GM13977 (cell line): ENCODE measurements at regions not wholly inside any gene's neighbourhood (a gene's known extent, or its start where the extent isn't known, plus 50 kb on each side); places are given as distances from the start of the nearest gene placed in this dataset.

ENCODE experiments used
- DNase-seq: peaks from one replicate; pipeline ENCODE4 v3.0.0; 2012; ENCODE audit warnings: low spot score
- in situ Hi-C: fragments of 300-500 bp; cut with MboI; formaldehyde crosslinking; loops from one replicate; pipeline ENCODE4 v1.12.0; 2022; ENCODE audit warnings: low sequenced_read_pairs, low pct_unique_long_range_greater_than_20kb, mixed read lengths, inconsistent platforms; ENCODE audit not compliant: unreplicated experiment
- TF ChIP-seq, protein P1 (sequence below): IDR thresholded peaks from 2 replicates; pipeline ENCODE4 v1.5.1; 2012; ENCODE audit warnings: mild to moderate bottlenecking, control low read depth; ENCODE audit not compliant: insufficient read depth; ENCODE audit errors: extremely low read depth, missing control alignments

- TF ChIP-seq, protein P1, sequence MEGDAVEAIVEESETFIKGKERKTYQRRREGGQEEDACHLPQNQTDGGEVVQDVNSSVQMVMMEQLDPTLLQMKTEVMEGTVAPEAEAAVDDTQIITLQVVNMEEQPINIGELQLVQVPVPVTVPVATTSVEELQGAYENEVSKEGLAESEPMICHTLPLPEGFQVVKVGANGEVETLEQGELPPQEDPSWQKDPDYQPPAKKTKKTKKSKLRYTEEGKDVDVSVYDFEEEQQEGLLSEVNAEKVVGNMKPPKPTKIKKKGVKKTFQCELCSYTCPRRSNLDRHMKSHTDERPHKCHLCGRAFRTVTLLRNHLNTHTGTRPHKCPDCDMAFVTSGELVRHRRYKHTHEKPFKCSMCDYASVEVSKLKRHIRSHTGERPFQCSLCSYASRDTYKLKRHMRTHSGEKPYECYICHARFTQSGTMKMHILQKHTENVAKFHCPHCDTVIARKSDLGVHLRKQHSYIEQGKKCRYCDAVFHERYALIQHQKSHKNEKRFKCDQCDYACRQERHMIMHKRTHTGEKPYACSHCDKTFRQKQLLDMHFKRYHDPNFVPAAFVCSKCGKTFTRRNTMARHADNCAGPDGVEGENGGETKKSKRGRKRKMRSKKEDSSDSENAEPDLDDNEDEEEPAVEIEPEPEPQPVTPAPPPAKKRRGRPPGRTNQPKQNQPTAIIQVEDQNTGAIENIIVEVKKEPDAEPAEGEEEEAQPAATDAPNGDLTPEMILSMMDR: no peak
- DNase-seq: no peak
- in situ Hi-C loops: no loop called here
Measured at GRCh38 chr6:100184473-100184872, 190.4 kb upstream of the MCHR2 start.

GRCh38 chr6:100182313-100182712 lies 188.3 kb upstream of the MCHR2 start:
- TF ChIP-seq, protein P1: no peak
- in situ Hi-C loops: no loop called here
- DNase-seq: no peak

DNA sequence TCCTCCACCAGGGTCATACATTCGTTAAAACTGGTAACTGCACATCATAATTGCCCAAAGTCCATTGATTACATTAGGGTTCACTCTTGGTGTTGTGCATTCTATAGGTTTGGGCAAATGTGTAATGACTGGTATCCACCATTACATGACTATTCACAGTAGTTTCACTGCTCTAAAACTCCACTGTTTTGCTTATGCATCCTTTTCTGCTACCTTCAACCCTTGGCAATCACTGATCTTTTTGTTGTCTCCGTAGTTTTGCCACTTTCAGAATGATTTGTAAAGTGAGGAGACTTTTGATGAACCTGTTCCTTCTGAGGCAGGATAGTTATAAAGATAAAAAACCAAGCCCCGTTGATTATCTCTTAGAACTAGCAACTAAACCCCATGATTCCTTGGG lies 187.3 kb upstream of the MCHR2 start:
- no peak for DNase-seq
- TF ChIP-seq, protein P1: no peak
- in situ Hi-C loops: no loop called here

GRCh38 chr6:100179576-100179975 lies 185.6 kb upstream of the MCHR2 start:
- DNase-seq: no peak
- in situ Hi-C loops: no loop called here
- TF ChIP-seq, protein P1: no peak

DNA sequence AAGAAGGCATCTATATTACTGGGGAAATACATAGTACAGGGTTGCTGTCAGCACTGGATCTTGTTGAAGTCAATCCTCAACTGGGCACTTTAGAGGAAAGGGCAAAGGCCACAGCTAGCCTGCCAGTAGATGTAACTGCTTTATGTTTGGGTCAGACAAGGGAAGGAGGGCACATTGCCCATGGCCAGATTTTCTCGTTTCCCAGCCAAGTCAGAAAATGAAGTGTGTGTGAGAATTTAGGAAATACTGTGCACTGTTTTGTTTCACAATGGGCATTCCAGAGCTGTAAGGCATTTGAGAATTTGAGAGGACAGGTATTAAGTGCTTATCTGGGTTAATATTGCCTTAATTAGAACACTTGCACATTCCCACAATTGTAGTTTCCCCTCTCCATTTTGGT lies 183.9 kb upstream of the MCHR2 start:
- DNase-seq: no peak
- TF ChIP-seq, protein P1: no peak
- in situ Hi-C loops: no loop called here

DNA sequence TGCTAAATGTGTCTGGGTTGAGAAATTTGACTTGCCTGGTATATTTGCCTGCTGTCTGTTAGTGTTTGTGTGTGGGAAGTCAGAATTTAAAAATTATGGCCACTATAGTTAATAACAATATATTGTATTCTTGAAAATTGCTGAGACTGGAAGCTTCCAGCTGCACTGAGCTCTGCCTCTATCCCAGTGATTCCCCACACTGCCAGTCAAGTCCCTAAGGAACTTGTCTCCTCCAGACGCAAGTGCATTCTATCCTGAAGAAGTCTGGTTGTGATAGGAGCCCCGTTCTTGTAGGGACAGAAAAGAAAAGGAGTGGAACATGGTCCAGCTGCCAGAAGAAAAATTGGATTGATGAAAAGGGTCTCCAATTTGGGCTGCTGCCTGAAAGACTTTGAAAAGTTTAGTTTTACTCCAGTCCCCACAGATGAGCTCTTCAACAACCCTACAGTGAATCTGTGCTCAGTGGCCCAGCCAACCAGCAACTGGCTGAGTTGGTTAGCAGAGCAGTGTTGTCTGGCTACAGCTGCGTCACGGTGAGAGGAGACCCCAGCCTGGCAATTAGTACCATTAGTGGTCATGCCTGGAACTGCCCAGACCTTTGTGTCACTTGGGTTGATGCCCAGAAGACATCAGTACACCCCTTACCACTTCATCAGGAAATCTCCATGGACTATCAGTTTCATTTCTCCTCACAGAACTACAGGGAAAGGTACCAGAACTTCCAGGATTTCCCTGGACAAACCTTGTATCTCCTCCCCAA lies 183.1 kb upstream of the MCHR2 start:
- no peak for DNase-seq
- TF ChIP-seq, protein P1: no peak
- in situ Hi-C loops: no loop called here
